ENCODE measurements at regions not wholly inside any gene's neighbourhood (a gene's known extent, or its start where the extent isn't known, plus 50 kb on each side); places are given as distances from the start of the nearest gene placed in this dataset.

- Mint-ChIP-seq H3K4me3 (no peak overlapping the region), H3K27ac (no peak overlapping the region), H3K9me3 (no peaks in the 10 kb centered on the region), H3K27me3 (ENCODE audit: low read depth) (no peaks in the 10 kb centered on the region), H3K4me1 (no peaks in the 10 kb centered on the region), H3K36me3 (ENCODE audit: low read depth) (no peaks in the 10 kb centered on the region)
- TF ChIP-seq CTCF (IDR thresholded peaks at IDR 0.05; ENCODE audit: unreplicated experiment in 3 of 3): no peak
These were observed 466.1 kb downstream of the FOXG1 start for GRCh38 chr14:29232711-29233110.

DNA sequence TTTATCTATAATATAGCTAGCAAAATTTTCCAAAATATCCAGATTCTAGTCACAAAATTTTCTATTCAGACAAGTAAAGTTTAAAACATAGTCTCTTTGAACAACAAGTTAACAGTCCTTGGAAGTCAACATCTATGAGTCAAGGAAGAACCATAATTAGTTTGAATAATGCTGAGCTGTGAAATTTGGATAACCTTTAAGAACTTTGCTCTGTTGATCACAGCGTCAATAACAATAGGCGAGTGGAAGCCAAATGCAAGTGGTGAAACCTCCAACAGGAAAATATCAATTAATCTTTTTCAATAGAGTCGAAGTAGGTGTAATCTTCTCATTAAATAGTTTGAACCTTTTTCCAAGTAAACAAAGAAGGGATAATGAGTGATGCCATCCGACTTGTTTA, 466.6 kb downstream of the FOXG1 start:
- Mint-ChIP-seq H3K4me1 (no peaks in the 10 kb centered on the region), H3K27ac (no peak overlapping the region), H3K4me3 (no peak overlapping the region), H3K27me3 (ENCODE audit: low read depth) (no peaks in the 10 kb centered on the region), H3K9me3 (no peaks in the 10 kb centered on the region), H3K36me3 (ENCODE audit: low read depth) (no peaks in the 10 kb centered on the region)
- no peak for TF ChIP-seq CTCF (IDR thresholded peaks at IDR 0.05; ENCODE audit: unreplicated experiment in 3 of 3)

DNA sequence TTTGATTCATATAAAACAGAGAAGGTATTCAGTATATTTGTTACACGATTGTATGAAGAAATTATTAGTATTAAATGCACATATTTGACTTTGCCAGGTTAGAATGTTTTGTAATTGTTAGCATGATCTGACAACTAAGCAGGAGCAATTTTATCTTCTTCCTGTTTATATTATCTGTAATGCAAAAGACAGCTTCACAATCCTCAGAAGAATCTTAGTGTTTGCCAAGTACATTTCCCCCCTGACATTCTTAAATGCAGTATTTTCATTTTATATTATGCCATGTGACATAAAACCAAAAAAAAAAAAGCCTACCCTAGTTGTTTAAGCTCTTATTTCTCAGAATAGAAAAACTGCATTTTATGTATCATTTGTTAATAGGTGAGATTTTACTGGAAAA, 469.4 kb downstream of the FOXG1 start:
- no peaks in the 10 kb centered on the region for H3K9me3 Mint-ChIP-seq
- no peak overlapping the region for H3K4me3 Mint-ChIP-seq
- no peaks in the 10 kb centered on the region for H3K36me3 Mint-ChIP-seq (ENCODE audit: low read depth)
- TF ChIP-seq CTCF (IDR thresholded peaks at IDR 0.05; ENCODE audit: unreplicated experiment in 3 of 3): no peak
- H3K27me3 Mint-ChIP-seq (ENCODE audit: low read depth): no peaks in the 10 kb centered on the region
- no peaks in the 10 kb centered on the region for H3K4me1 Mint-ChIP-seq
- no peak overlapping the region for H3K27ac Mint-ChIP-seq

- no peaks in the 10 kb centered on the region for H3K4me1 Mint-ChIP-seq
- no peaks in the 10 kb centered on the region for H3K36me3 Mint-ChIP-seq (ENCODE audit: low read depth)
- no peak overlapping the region for H3K27ac Mint-ChIP-seq
- no peak for TF ChIP-seq CTCF (IDR thresholded peaks at IDR 0.05; ENCODE audit: unreplicated experiment in 3 of 3)
- no peaks in the 10 kb centered on the region for H3K27me3 Mint-ChIP-seq (ENCODE audit: low read depth)
- no peaks in the 10 kb centered on the region for H3K9me3 Mint-ChIP-seq
- no peak overlapping the region for H3K4me3 Mint-ChIP-seq
These were observed 469.8 kb downstream of the FOXG1 start for GRCh38 chr14:29236401-29236800.

DNA sequence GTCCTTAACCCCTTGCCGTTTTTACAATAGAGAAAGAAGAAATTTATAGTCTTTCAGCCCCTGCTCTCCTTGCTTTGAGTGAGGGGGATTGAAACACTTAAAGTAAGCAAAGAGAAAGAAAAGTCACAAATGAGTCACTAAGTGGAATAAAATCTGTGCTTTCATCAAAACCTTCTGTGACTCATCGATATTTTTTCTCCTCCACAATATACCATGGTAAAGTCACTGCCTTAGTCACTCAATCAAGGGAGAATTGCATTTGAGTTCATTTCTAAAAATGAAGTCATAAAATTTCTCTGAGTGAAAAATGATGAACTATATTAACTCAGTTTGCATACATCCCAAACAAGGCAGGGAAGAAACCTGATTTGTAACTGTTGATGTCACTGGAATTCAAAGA, 470.3 kb downstream of the FOXG1 start:
- Mint-ChIP-seq H3K36me3 (ENCODE audit: low read depth) (no peaks in the 10 kb centered on the region), H3K4me3 (no peak overlapping the region), H3K27ac (no peak overlapping the region), H3K9me3 (no peaks in the 10 kb centered on the region), H3K27me3 (ENCODE audit: low read depth) (no peaks in the 10 kb centered on the region), H3K4me1 (peaks cover 4% of the 10 kb centered on the region)
- no peak for TF ChIP-seq CTCF (IDR thresholded peaks at IDR 0.05; ENCODE audit: unreplicated experiment in 3 of 3)

GRCh38 chr14:29240066-29240465, 473.5 kb downstream of the FOXG1 start:
- Mint-ChIP-seq H3K27ac (no peak overlapping the region), H3K36me3 (ENCODE audit: low read depth) (no peaks in the 10 kb centered on the region)
- no peak for TF ChIP-seq CTCF (IDR thresholded peaks at IDR 0.05; ENCODE audit: unreplicated experiment in 3 of 3)

More at GRCh38 chr14:29240066-29240465, 473.5 kb downstream of the FOXG1 start:
- no peaks in the 10 kb centered on the region for H3K27me3 Mint-ChIP-seq (ENCODE audit: low read depth)
- no peak overlapping the region for H3K4me3 Mint-ChIP-seq
- H3K9me3 Mint-ChIP-seq: no peaks in the 10 kb centered on the region
- peaks cover 19% of the 10 kb centered on the region for H3K4me1 Mint-ChIP-seq

All from nephron (organoid).